K562 (cell line): ENCODE measurements at regions not wholly inside any gene's neighbourhood (a gene's known extent, or its start where the extent isn't known, plus 50 kb on each side); places are given as distances from the start of the nearest gene placed in this dataset.

Experiments used
- CBX5 ChIP-seq: IDR thresholded peaks from 2 replicates; pipeline ENCODE4 v1.6.1; 2014; ENCODE audit warnings: low read depth, borderline replicate concordance
- FOXK1 ChIP-seq: sonication (generic); formaldehyde crosslinking; IDR thresholded peaks from 2 replicates; pipeline ENCODE4 v1.8.0; 2022; ENCODE audit warnings: missing genetic modification reagents, mild to moderate bottlenecking, borderline replicate concordance
- HDAC2 ChIP-seq: fragments of 450-650 bp; IDR thresholded peaks from 2 replicates; pipeline ENCODE4 v1.6.1; 2016; ENCODE audit warnings: mild to moderate bottlenecking
- HNRNPUL1 ChIP-seq: fragments of 200-400 bp; formaldehyde crosslinking; IDR thresholded peaks from 2 replicates; pipeline ENCODE4 v1.6.1; 2017; ENCODE audit warnings: low read length
- POLR2A ChIP-seq: fragments of 450-650 bp; conservative IDR thresholded peaks from 2 replicates; pipeline ENCODE4 v1.6.1; 2016
- REST ChIP-seq, 2 experiments: fragments of 450-650 bp; formaldehyde crosslinking in 1 of 2; IDR thresholded peaks; 2 replicates each; pipeline versions ENCODE4 v1.4.0 to v1.6.1; 2014 to 2020; ENCODE audit warnings: mild to moderate bottlenecking in 2 of 2, borderline replicate concordance in 1 of 2, low read depth in 1 of 2
- ZNF146 ChIP-seq: IDR thresholded peaks from one replicate; pipeline ENCODE4 v1.6.1; 2018; ENCODE audit warnings: missing compliant biosample characterization; ENCODE audit not compliant: unreplicated experiment
- TF ChIP-seq, protein P1 (sequence below), 3 experiments: IDR thresholded peaks in 2 of 3; conservative IDR thresholded peaks in 1 of 3; 2 replicates each; pipeline ENCODE4 v1.5.1; 2011 to 2012; ENCODE audit warnings: low read length in 3 of 3, mild to moderate bottlenecking in 3 of 3, control low read depth in 2 of 3, improper control_type of control experiment in 1 of 3, inconsistent platforms in 1 of 3, low read depth in 1 of 3, mixed read lengths in 1 of 3, moderate library complexity in 1 of 3; ENCODE audit not compliant: insufficient read depth in 2 of 3

DNA sequence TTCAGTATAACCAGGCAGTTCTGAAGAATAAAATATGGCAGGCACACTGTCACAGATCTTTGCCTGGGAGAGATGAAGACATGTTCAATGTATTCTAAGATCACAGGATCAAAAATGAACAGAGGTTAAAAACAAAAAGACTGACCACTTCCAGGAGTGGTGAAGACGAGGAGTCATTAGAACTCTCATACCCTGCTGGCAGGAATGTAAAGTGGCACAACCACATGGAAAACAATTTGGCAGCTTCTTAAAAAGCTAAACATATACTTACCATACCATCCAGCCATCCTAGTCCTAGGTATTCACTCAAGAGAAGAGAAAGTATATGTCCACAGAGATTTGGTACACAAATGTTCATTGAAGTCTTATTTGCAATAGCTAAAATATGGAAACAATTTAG, 406.3 kb downstream of the NPIPA8 start:
- TF ChIP-seq ZNF146, result no peak
- no peak for TF ChIP-seq FOXK1 (CRISPR knock-in tag)
- TF ChIP-seq HNRNPUL1, result no peak
- TF ChIP-seq HDAC2, result no peak
- TF ChIP-seq, protein P1, sequence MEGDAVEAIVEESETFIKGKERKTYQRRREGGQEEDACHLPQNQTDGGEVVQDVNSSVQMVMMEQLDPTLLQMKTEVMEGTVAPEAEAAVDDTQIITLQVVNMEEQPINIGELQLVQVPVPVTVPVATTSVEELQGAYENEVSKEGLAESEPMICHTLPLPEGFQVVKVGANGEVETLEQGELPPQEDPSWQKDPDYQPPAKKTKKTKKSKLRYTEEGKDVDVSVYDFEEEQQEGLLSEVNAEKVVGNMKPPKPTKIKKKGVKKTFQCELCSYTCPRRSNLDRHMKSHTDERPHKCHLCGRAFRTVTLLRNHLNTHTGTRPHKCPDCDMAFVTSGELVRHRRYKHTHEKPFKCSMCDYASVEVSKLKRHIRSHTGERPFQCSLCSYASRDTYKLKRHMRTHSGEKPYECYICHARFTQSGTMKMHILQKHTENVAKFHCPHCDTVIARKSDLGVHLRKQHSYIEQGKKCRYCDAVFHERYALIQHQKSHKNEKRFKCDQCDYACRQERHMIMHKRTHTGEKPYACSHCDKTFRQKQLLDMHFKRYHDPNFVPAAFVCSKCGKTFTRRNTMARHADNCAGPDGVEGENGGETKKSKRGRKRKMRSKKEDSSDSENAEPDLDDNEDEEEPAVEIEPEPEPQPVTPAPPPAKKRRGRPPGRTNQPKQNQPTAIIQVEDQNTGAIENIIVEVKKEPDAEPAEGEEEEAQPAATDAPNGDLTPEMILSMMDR (IDR thresholded peaks at IDR 0.05 in 2 of 3, conservative IDR thresholded peaks at IDR 0.05 in 1 of 3; ENCODE audit: insufficient read depth in 2 of 3, low read depth in 1 of 3, low read length in 3 of 3), result no peak
- TF ChIP-seq REST (IDR thresholded peaks at IDR 0.05; ENCODE audit: borderline replicate concordance), result no peak
- no peak for TF ChIP-seq REST (CRISPR knock-in tag; IDR thresholded peaks at IDR 0.05; ENCODE audit: low read depth)
- TF ChIP-seq CBX5, result no peak
- no peak for TF ChIP-seq POLR2A
